ENCODE measurements at regions not wholly inside any gene's neighbourhood (a gene's known extent, or its start where the extent isn't known, plus 50 kb on each side); places are given as distances from the start of the nearest gene placed in this dataset.

- Mint-ChIP-seq H3K27ac (ENCODE audit: unreplicated experiment) (no peak overlapping the region), H3K27me3 (ENCODE audit: low read depth) (no peaks in the 10 kb centered on the region), H3K4me1 (no peaks in the 10 kb centered on the region), H3K36me3 (ENCODE audit: low read depth) (no peaks in the 10 kb centered on the region), H3K4me3 (no peak overlapping the region), H3K9me3 (peaks cover 5% of the 10 kb centered on the region)
- no peak for TF ChIP-seq CTCF (conservative IDR thresholded peaks at IDR 0.05)
- no peak for DNase-seq (ENCODE audit: low read depth, low spot score)
Observed at GRCh38 chr4:127219232-127219631, 413.5 kb upstream of the INTU start.

GRCh38 chr4:127224556-127224955 lies 408.2 kb upstream of the INTU start:
- no peaks in the 10 kb centered on the region for H3K4me1 Mint-ChIP-seq
- no peaks in the 10 kb centered on the region for H3K36me3 Mint-ChIP-seq (ENCODE audit: low read depth)
- H3K9me3 Mint-ChIP-seq, result peaks cover 8% of the 10 kb centered on the region
- no peaks in the 10 kb centered on the region for H3K27me3 Mint-ChIP-seq (ENCODE audit: low read depth)
- no peak for TF ChIP-seq CTCF (conservative IDR thresholded peaks at IDR 0.05)
- DNase-seq (ENCODE audit: low read depth, low spot score), result no peak
- H3K4me3 Mint-ChIP-seq, result no peak overlapping the region
- no peak overlapping the region for H3K27ac Mint-ChIP-seq (ENCODE audit: unreplicated experiment)

- no peaks in the 10 kb centered on the region for H3K36me3 Mint-ChIP-seq (ENCODE audit: low read depth)
- no peak for TF ChIP-seq CTCF (conservative IDR thresholded peaks at IDR 0.05)
- H3K27ac Mint-ChIP-seq (ENCODE audit: unreplicated experiment), result no peak overlapping the region
- no peak for DNase-seq (ENCODE audit: low read depth, low spot score)
- H3K9me3 Mint-ChIP-seq, result peaks cover 5% of the 10 kb centered on the region
- H3K4me3 Mint-ChIP-seq, result no peak overlapping the region
- no peaks in the 10 kb centered on the region for H3K4me1 Mint-ChIP-seq
- H3K27me3 Mint-ChIP-seq (ENCODE audit: low read depth), result no peaks in the 10 kb centered on the region
Observed at GRCh38 chr4:127229855-127230608, 402.7 kb upstream of the INTU start.

- no peak for TF ChIP-seq CTCF (conservative IDR thresholded peaks at IDR 0.05)
- Mint-ChIP-seq H3K4me3 (no peak overlapping the region), H3K4me1 (no peaks in the 10 kb centered on the region), H3K36me3 (ENCODE audit: low read depth) (no peaks in the 10 kb centered on the region), H3K9me3 (no peaks in the 10 kb centered on the region), H3K27me3 (ENCODE audit: low read depth) (no peaks in the 10 kb centered on the region), H3K27ac (ENCODE audit: unreplicated experiment) (no peak overlapping the region)
- DNase-seq (ENCODE audit: low read depth, low spot score), result no peak
Observed at GRCh38 chr4:127236889-127237288, 395.9 kb upstream of the INTU start.

- Mint-ChIP-seq H3K4me3 (no peak overlapping the region), H3K27me3 (ENCODE audit: low read depth) (no peaks in the 10 kb centered on the region), H3K36me3 (ENCODE audit: low read depth) (no peaks in the 10 kb centered on the region), H3K27ac (ENCODE audit: unreplicated experiment) (no peak overlapping the region), H3K9me3 (no peaks in the 10 kb centered on the region), H3K4me1 (no peaks in the 10 kb centered on the region)
- TF ChIP-seq CTCF (conservative IDR thresholded peaks at IDR 0.05), result no peak
- DNase-seq (ENCODE audit: low read depth, low spot score), result no peak
Observed at GRCh38 chr4:127237581-127237980, 395.2 kb upstream of the INTU start.

Measured in neural crest cell (in vitro differentiated cells).